ENCODE measurements at regions not wholly inside any gene's neighbourhood (a gene's known extent, or its start where the extent isn't known, plus 50 kb on each side); places are given as distances from the start of the nearest gene placed in this dataset.

DNA sequence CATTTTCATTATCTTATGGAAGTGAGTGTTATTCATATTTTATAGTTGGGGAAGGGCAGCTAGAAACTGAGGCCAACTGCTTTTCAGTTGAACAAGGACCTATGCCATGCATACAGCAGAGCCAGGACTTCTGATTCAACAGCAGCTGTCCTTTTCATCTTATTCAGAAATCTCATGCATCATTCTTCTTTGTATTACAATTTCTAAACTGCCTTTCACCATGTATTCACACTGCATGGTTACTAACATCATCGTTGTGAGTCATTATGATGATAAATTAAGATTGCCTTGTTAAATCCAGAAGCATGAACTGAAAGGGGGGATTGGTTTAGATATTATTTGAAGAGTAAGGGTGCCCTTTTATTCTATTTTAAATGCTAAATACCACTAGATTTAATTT lies 1470.1 kb upstream of the GOT2 start:
- TF ChIP-seq EP300 (IDR thresholded peaks at IDR 0.05) (no peak), POLR2A (IDR thresholded peaks at IDR 0.05; ENCODE audit: low read depth) (no peak), CTCF (IDR thresholded peaks at IDR 0.05) (no peak)
